Neuronal stem cell (in vitro differentiated cells): ENCODE measurements at regions not wholly inside any gene's neighbourhood (a gene's known extent, or its start where the extent isn't known, plus 50 kb on each side); places are given as distances from the start of the nearest gene placed in this dataset.

Experiments used
- DNase-seq: peaks from one replicate; pipeline ENCODE4 v3.0.0-alpha.2; 2013; ENCODE audit warnings: low spot score
- H2AFZ ChIP-seq: one replicate; pipeline ENCODE4 v1.6.1; 2013; ENCODE audit warnings: mild to moderate bottlenecking, low read length, inconsistent platforms
- H2AK5ac ChIP-seq: 2 replicates; pipeline ENCODE4 v1.6.1; 2013; ENCODE audit warnings: low read depth, mild to moderate bottlenecking, inconsistent platforms, low read length, moderate library complexity, mixed read lengths
- H2BK120ac ChIP-seq: 2 replicates; pipeline ENCODE4 v1.6.1; 2013; ENCODE audit warnings: low read depth, mild to moderate bottlenecking, inconsistent platforms, low read length, moderate library complexity, mixed read lengths
- H2BK12ac ChIP-seq: one replicate; pipeline ENCODE4 v1.6.1; 2013; ENCODE audit warnings: low read length, inconsistent platforms
- H2BK15ac ChIP-seq: 2 replicates; pipeline ENCODE4 v1.6.1; 2013; ENCODE audit warnings: mild to moderate bottlenecking, low read length, inconsistent platforms, mixed read lengths
- H2BK5ac ChIP-seq: one replicate; pipeline ENCODE4 v1.6.1; 2013; ENCODE audit warnings: inconsistent platforms, mild to moderate bottlenecking, low read length, moderate library complexity
- H3K14ac ChIP-seq: one replicate; pipeline ENCODE4 v1.6.1; 2013; ENCODE audit warnings: low read length, inconsistent platforms
- H3K18ac ChIP-seq: 2 replicates; pipeline ENCODE4 v1.6.1; 2013; ENCODE audit warnings: low read length, inconsistent platforms
- H3K23ac ChIP-seq: 2 replicates; pipeline ENCODE4 v1.6.1; 2013; ENCODE audit warnings: low read depth, mild to moderate bottlenecking, mixed read lengths, low read length, inconsistent platforms; ENCODE audit not compliant: poor library complexity
- H3K27ac ChIP-seq: replicated peaks from 3 replicates; pipeline ENCODE4 v1.5.1; 2013; ENCODE audit warnings: low read length, inconsistent platforms
- H3K27me3 ChIP-seq, 3 experiments: 2 replicates each; pipeline ENCODE4 v1.6.1; 2013; ENCODE audit warnings: low read length in 3 of 3, mild to moderate bottlenecking in 2 of 3, inconsistent platforms in 1 of 3, low read depth in 1 of 3, mixed read lengths in 1 of 3, moderate library complexity in 1 of 3; ENCODE audit not compliant: control insufficient read depth in 3 of 3, insufficient read depth in 3 of 3
- H3K36me3 ChIP-seq, 2 donors: replicated peaks in 1 of 2; 2 replicates each; pipeline ENCODE4 v1.6.1; 2013; ENCODE audit warnings: low read length in 2 of 2; ENCODE audit not compliant: control insufficient read depth in 2 of 2, insufficient read depth in 2 of 2
- H3K4ac ChIP-seq: 2 replicates; pipeline ENCODE4 v1.6.1; 2013; ENCODE audit warnings: inconsistent platforms, mild to moderate bottlenecking, low read length, moderate library complexity
- H3K4me1 ChIP-seq, 2 donors: 1 replicate in 1 of 2; 2 replicates in 1 of 2; pipeline ENCODE4 v1.6.1; 2013; ENCODE audit warnings: low read length in 2 of 2, low read depth in 1 of 2; ENCODE audit not compliant: control insufficient read depth in 2 of 2, insufficient read depth in 1 of 2
- H3K4me2 ChIP-seq: one replicate; pipeline ENCODE4 v1.6.1; 2013; ENCODE audit warnings: mild to moderate bottlenecking, low read length, inconsistent platforms; ENCODE audit not compliant: insufficient read depth, poor library complexity, severe bottlenecking
- H3K4me3 ChIP-seq, 2 donors: 2 replicates each; pipeline ENCODE4 v1.5.1; 2013; ENCODE audit warnings: low read length in 2 of 2, mild to moderate bottlenecking in 2 of 2, inconsistent platforms in 1 of 2, moderate library complexity in 1 of 2
- H3K79me1 ChIP-seq: one replicate; pipeline ENCODE4 v1.6.1; 2013; ENCODE audit warnings: low read depth, mild to moderate bottlenecking, inconsistent platforms, low read length, moderate library complexity
- H3K9ac ChIP-seq: one replicate; pipeline ENCODE4 v1.6.1; 2013; ENCODE audit warnings: mild to moderate bottlenecking, low read depth, low read length, inconsistent platforms; ENCODE audit not compliant: poor library complexity
- H3K9me3 ChIP-seq, 2 donors: replicated peaks in 1 of 2; 2 replicates each; pipeline versions ENCODE3 to v1.6.1; 2013; ENCODE audit warnings: low read length in 2 of 2, mild to moderate bottlenecking in 2 of 2, inconsistent platforms in 1 of 2, low read depth in 1 of 2, mixed read lengths in 1 of 2, moderate library complexity in 1 of 2; ENCODE audit not compliant: control insufficient read depth in 2 of 2, insufficient read depth in 1 of 2
- H4K8ac ChIP-seq: one replicate; pipeline ENCODE4 v1.6.1; 2013; ENCODE audit warnings: low read depth, mild to moderate bottlenecking, inconsistent platforms, low read length, moderate library complexity
- H4K91ac ChIP-seq: one replicate; pipeline ENCODE4 v1.6.1; 2013; ENCODE audit warnings: low read length, low read depth, mild to moderate bottlenecking, inconsistent platforms; ENCODE audit not compliant: poor library complexity
- WGBS, 2 donors: extraction: QIAGEN DNeasy Blood & Tissue Kit; methylation state at CpG; one replicate each; pipeline ENCODE4 v1.1.7; 2013; ENCODE audit warnings: missing lambda C conversion rate in 2 of 2, mixed read lengths in 1 of 2; ENCODE audit not compliant: insufficient read length in 2 of 2, insufficient replicate concordance in 1 of 2; ENCODE audit errors: extremely low coverage in 2 of 2; 5-methylcytosine and 5-hydroxymethylcytosine counted together

DNA sequence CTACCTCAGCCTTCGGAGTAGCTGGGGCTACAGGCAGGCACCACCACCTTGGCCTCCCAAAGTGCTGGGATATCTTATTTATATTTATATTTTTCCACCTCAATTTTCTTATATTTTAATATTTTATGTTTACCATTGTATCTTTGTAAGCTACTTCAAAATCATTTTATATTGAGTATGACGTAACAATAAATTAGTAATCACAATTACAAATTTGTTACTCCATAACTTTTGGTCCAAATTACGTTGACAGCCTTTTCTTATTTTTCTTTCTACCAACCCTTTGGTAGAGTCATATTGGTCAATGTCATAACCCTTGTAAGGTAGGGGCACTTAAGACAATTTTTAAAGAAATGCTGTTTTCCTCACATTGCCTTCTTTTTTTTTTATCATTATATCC is 104.0 kb upstream of the H2AZ1 start:
- Histone ChIP-seq H3K4me1 (peaks cover 0 to 3% of the 10 kb centered on the region in 2 donors), H3K36me3 (no peaks in the 10 kb centered on the region), H3K9ac (no peak overlapping the region), H3K4ac (no peak overlapping the region), H2BK15ac (no peak overlapping the region), H2BK12ac (no peak overlapping the region), H2BK5ac (no peak overlapping the region), H3K14ac (no peak overlapping the region), H3K4me2 (no peak overlapping the region), H4K8ac (no peak overlapping the region), H2AK5ac (no peak overlapping the region), H3K79me1 (no peaks in the 10 kb centered on the region), H4K91ac (no peak overlapping the region), H2BK120ac (no peak overlapping the region), H3K4me3 (no peak overlapping the region), H3K23ac (no peak overlapping the region), H3K9me3 (no peaks in the 10 kb centered on the region), H3K18ac (no peak overlapping the region), H3K27ac (no peak overlapping the region), H3K27me3 (no peaks in the 10 kb centered on the region), H2AFZ (no peak overlapping the region)
- WGBS, 2 donors, result no CpG with 5 or more reads among the region's 3 CpGs
- DNase-seq, result no peak

DNA sequence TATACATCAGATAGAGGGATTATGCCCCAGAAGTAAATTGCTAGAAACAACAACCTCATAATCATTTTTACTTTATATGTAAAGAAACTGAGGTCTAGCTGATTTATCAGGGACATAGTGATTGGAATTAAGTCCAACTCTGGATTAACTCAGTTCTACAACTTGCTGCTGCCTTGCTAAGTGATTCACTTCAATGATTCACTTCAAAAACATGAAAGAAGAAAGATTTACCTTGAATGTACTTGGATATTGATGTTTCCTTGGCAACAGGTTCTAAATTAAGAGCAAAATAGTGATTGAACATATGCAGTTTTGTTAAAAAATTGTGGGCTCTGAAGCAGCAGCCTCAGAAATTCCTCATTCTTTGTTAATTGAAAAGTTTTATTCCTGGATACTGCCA is 99.8 kb upstream of the H2AZ1 start:
- Histone ChIP-seq H4K91ac (no peak overlapping the region), H2BK15ac (no peak overlapping the region), H3K4me1 (no peaks in the 10 kb centered on the region), H2AFZ (no peak overlapping the region), H3K27me3 (no peaks in the 10 kb centered on the region), H4K8ac (no peak overlapping the region), H3K27ac (no peak overlapping the region), H2AK5ac (no peak overlapping the region), H3K9ac (no peak overlapping the region), H3K36me3 (no peaks in the 10 kb centered on the region), H3K14ac (no peak overlapping the region), H3K4ac (no peak overlapping the region), H2BK120ac (no peak overlapping the region), H3K18ac (no peak overlapping the region), H2BK5ac (no peak overlapping the region), H3K4me2 (no peak overlapping the region), H2BK12ac (no peak overlapping the region), H3K9me3 (no peaks in the 10 kb centered on the region), H3K4me3 (no peak overlapping the region), H3K79me1 (no peaks in the 10 kb centered on the region), H3K23ac (no peak overlapping the region)
- no peak for DNase-seq

DNA sequence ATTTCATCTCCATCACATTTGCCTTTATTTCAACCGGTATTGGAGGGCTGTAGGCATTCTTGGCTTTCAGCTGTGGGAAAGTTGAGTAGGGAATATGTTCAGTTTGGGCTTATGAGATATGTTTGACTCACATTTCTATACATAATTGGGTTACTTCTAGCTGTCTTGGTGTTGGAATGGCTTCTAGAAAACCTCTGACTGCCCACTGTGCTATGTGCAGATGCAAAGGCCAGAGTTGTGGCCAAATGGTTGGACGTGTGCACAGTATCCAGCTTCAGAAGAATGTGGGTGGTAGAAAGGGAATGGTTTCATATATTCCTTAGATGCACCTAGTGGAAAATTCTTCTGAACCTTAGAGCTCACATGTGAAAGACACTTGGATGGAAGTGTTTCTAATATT is 92.6 kb upstream of the H2AZ1 start:
- no peak for DNase-seq
- no peak overlapping the region for H3K27ac ChIP-seq
- no peak overlapping the region for H2BK120ac ChIP-seq
- H3K23ac ChIP-seq, result no peak overlapping the region
- H3K4ac ChIP-seq, result no peak overlapping the region
- H3K4me2 ChIP-seq, result no peak overlapping the region
- no peak overlapping the region for H2AFZ ChIP-seq
- H3K18ac ChIP-seq, result no peak overlapping the region
- H3K9me3 ChIP-seq, result no peaks in the 10 kb centered on the region
- H3K4me1 ChIP-seq, result no peaks in the 10 kb centered on the region
- no peak overlapping the region for H3K4me3 ChIP-seq
- H2BK5ac ChIP-seq, result no peak overlapping the region
- H2AK5ac ChIP-seq, result no peak overlapping the region
- no peak overlapping the region for H3K9ac ChIP-seq
- no peaks in the 10 kb centered on the region for H3K79me1 ChIP-seq
- no peaks in the 10 kb centered on the region for H3K27me3 ChIP-seq
- H3K36me3 ChIP-seq, result no peaks in the 10 kb centered on the region
- no peak overlapping the region for H2BK15ac ChIP-seq
- no CpG with 5 or more reads among the region's 2 CpGs for WGBS, 2 donors
- H2BK12ac ChIP-seq, result no peak overlapping the region
- H3K14ac ChIP-seq, result no peak overlapping the region
- no peak overlapping the region for H4K91ac ChIP-seq
- no peak overlapping the region for H4K8ac ChIP-seq

DNA sequence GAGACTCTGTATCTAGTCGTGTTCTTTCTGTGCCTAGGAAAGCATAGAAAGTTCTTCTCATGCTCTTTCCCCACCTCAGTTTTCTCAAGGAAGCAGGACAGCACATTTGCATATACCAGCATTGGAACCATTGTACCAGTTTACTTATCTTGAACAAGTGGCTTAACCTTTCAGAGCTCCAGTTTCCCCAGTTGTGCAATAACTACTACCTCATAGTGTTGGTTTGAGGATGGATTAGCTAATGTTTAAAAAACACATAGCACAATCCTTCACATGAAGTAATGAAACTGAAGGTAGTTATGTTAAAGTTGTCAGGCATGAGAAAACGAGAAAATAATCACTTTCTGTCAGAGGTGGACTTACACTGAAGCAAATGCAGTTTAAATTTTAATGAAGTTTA is 92.2 kb upstream of the H2AZ1 start:
- Histone ChIP-seq H3K36me3 (no peaks in the 10 kb centered on the region), H3K27me3 (no peaks in the 10 kb centered on the region), H3K18ac (no peak overlapping the region), H2BK12ac (no peak overlapping the region), H3K9ac (no peak overlapping the region), H4K91ac (no peak overlapping the region), H3K14ac (no peak overlapping the region), H3K23ac (no peak overlapping the region), H3K4ac (no peak overlapping the region), H3K27ac (no peak overlapping the region), H4K8ac (no peak overlapping the region), H2AFZ (no peak overlapping the region), H3K4me2 (no peak overlapping the region), H2BK120ac (no peak overlapping the region), H2BK15ac (no peak overlapping the region), H2BK5ac (no peak overlapping the region), H3K4me1 (no peaks in the 10 kb centered on the region), H2AK5ac (no peak overlapping the region), H3K9me3 (no peaks in the 10 kb centered on the region), H3K79me1 (no peaks in the 10 kb centered on the region), H3K4me3 (no peak overlapping the region)
- DNase-seq, result no peak
- WGBS, 2 donors, result no CpG with 5 or more reads among the region's 2 CpGs
